Type B pancreatic cell (in vitro differentiated cells): ENCODE measurements at regions not wholly inside any gene's neighbourhood (a gene's known extent, or its start where the extent isn't known, plus 50 kb on each side); places are given as distances from the start of the nearest gene placed in this dataset.

ENCODE experiments used
- DNase-seq: peaks from one replicate; pipeline ENCODE4 v3.0.0; 2021; ENCODE audit warnings: mixed read lengths; ENCODE audit not compliant: unreplicated experiment; ENCODE audit errors: extremely low spot score
- H3K27ac Mint-ChIP-seq: 2 replicates; pipeline ENCODE4 v1.8.0; 2021; ENCODE audit warnings: mild to moderate bottlenecking, mixed read lengths
- H3K27me3 Mint-ChIP-seq: 2 replicates; pipeline ENCODE4 v1.8.0; 2021; ENCODE audit warnings: mixed read lengths
- H3K36me3 Mint-ChIP-seq: 2 replicates; pipeline ENCODE4 v1.8.0; 2021; ENCODE audit warnings: mixed read lengths
- H3K4me1 Mint-ChIP-seq: one replicate; pipeline ENCODE4 v1.8.0; 2021; ENCODE audit warnings: mixed read lengths; ENCODE audit not compliant: unreplicated experiment
- H3K4me3 Mint-ChIP-seq: 2 replicates; pipeline ENCODE4 v1.8.0; 2021; ENCODE audit warnings: mild to moderate bottlenecking, mixed read lengths
- H3K9me3 Mint-ChIP-seq: 2 replicates; pipeline ENCODE4 v1.8.0; 2021; ENCODE audit warnings: mixed read lengths
- CTCF ChIP-seq: fragments of 200-600 bp; sonication (generic); conservative IDR thresholded peaks from 2 replicates; pipeline ENCODE4 v1.5.0; 2021; ENCODE audit warnings: antibody characterized with exemption, mild to moderate bottlenecking

- DNase-seq = no peak
- peak; percentile 61 for TF ChIP-seq CTCF
- no peak overlapping the region for H3K4me3 Mint-ChIP-seq
- no peaks in the 10 kb centered on the region for H3K9me3 Mint-ChIP-seq
- H3K27ac Mint-ChIP-seq = no peak overlapping the region
- H3K27me3 Mint-ChIP-seq = peaks cover 44% of the 10 kb centered on the region
- H3K4me1 Mint-ChIP-seq = no peaks in the 10 kb centered on the region
- no peaks in the 10 kb centered on the region for H3K36me3 Mint-ChIP-seq
These were observed 207.7 kb upstream of the GJB5 start for GRCh38 chr1:34547046-34547674.

- no peak for DNase-seq
- Mint-ChIP-seq H3K27ac (no peak overlapping the region), H3K27me3 (peaks cover 40% of the 10 kb centered on the region)
These were observed 205.6 kb upstream of the GJB5 start for GRCh38 chr1:34549199-34549598.

GRCh38 chr1:34578306-34578705 lies 176.5 kb upstream of the GJB5 start:
- no peak for TF ChIP-seq CTCF
- no peak overlapping the region for H3K27ac Mint-ChIP-seq
- H3K36me3 Mint-ChIP-seq = no peaks in the 10 kb centered on the region
- peaks cover 17% of the 10 kb centered on the region for H3K27me3 Mint-ChIP-seq
- no peak overlapping the region for H3K4me3 Mint-ChIP-seq
- no peaks in the 10 kb centered on the region for H3K4me1 Mint-ChIP-seq
- no peak for DNase-seq
- no peaks in the 10 kb centered on the region for H3K9me3 Mint-ChIP-seq

More at GRCh38 chr1:34549199-34549598, 205.6 kb upstream of the GJB5 start:
- Mint-ChIP-seq H3K36me3 (no peaks in the 10 kb centered on the region), H3K9me3 (no peaks in the 10 kb centered on the region), H3K4me3 (no peak overlapping the region), H3K4me1 (no peaks in the 10 kb centered on the region)
- TF ChIP-seq CTCF = peak; percentile 47

GRCh38 chr1:34582356-34582755 lies 172.5 kb upstream of the GJB5 start:
- H3K4me1 Mint-ChIP-seq = no peaks in the 10 kb centered on the region
- H3K36me3 Mint-ChIP-seq = no peaks in the 10 kb centered on the region
- DNase-seq = no peak
- H3K27ac Mint-ChIP-seq = no peak overlapping the region
- H3K27me3 Mint-ChIP-seq = peaks cover 22% of the 10 kb centered on the region
- no peak for TF ChIP-seq CTCF
- H3K9me3 Mint-ChIP-seq = no peaks in the 10 kb centered on the region
- no peak overlapping the region for H3K4me3 Mint-ChIP-seq

GRCh38 chr1:34587761-34588160 lies 167.1 kb upstream of the GJB5 start:
- Mint-ChIP-seq H3K27me3 (peaks cover 11% of the 10 kb centered on the region), H3K4me1 (peaks cover 14% of the 10 kb centered on the region), H3K4me3 (no peak overlapping the region), H3K36me3 (no peaks in the 10 kb centered on the region), H3K27ac (no peak overlapping the region), H3K9me3 (no peaks in the 10 kb centered on the region)
- TF ChIP-seq CTCF = no peak
- DNase-seq = no peak

GRCh38 chr1:34590211-34590623 lies 164.6 kb upstream of the GJB5 start:
- Mint-ChIP-seq H3K27me3 (no peaks in the 10 kb centered on the region), H3K4me3 (no peak overlapping the region)
- DNase-seq = peak; percentile 77

More at GRCh38 chr1:34590211-34590623, 164.6 kb upstream of the GJB5 start:
- no peak for TF ChIP-seq CTCF
- Mint-ChIP-seq H3K4me1 (peaks cover 14% of the 10 kb centered on the region), H3K36me3 (no peaks in the 10 kb centered on the region), H3K27ac (peak overlapping the region; percentile 84), H3K9me3 (no peaks in the 10 kb centered on the region)
